Naive thymus-derived CD8-positive, alpha-beta T cell (primary cell): ENCODE measurements at regions not wholly inside any gene's neighbourhood (a gene's known extent, or its start where the extent isn't known, plus 50 kb on each side); places are given as distances from the start of the nearest gene placed in this dataset.
A peak's percentile ranks its signal among the peaks of the same experiment; 100 is the strongest.

ENCODE experiments used
- ATAC-seq, 2 donors: fragments of 150-1000 bp; cut with Tn5 transposase in 1 of 2; sonication (Bioruptor Pico), chemical (Tn5 transposase) in 1 of 2; 1 replicate in 1 of 2; 2 replicates in 1 of 2; pipeline ENCODE4 v1.10.0; 2021; ENCODE audit warnings: mild to moderate bottlenecking in 2 of 2, moderate library complexity in 2 of 2
- POLR2A ChIA-PET: fragments of 350-600 bp; sonication (Branson Sonifier 250); formaldehyde crosslinking; loops from one replicate; lab custom pipeline; 2021; ENCODE audit warnings: antibody characterized with exemption; lab: Charles Lee
- DNase-seq, 10 donors: peaks; one replicate each; pipeline versions ENCODE4 v3.0.0 to v3.0.0-alpha.2; 2020 to 2022
- H3K27ac Mint-ChIP-seq, 10 donors: one replicate each; pipeline ENCODE4 v1.8.0; 2020 to 2022; ENCODE audit warnings: mild to moderate bottlenecking in 10 of 10, mixed read lengths in 10 of 10, moderate library complexity in 4 of 10, inconsistent platforms in 1 of 10
- H3K27me3 Mint-ChIP-seq, 5 donors: one replicate each; pipeline ENCODE4 v1.8.0; 2021 to 2022; ENCODE audit warnings: mixed read lengths in 5 of 5
- H3K36me3 Mint-ChIP-seq, 3 donors: one replicate each; pipeline ENCODE4 v1.8.0; 2020 to 2022; ENCODE audit warnings: mixed read lengths in 3 of 3, mild to moderate bottlenecking in 2 of 3, inconsistent platforms in 1 of 3
- H3K4me1 Mint-ChIP-seq, 4 donors: one replicate each; pipeline ENCODE4 v1.8.0; 2021 to 2022; ENCODE audit warnings: mixed read lengths in 4 of 4
- H3K4me3 Mint-ChIP-seq, 10 donors: one replicate each; pipeline ENCODE4 v1.8.0; 2020 to 2022; ENCODE audit warnings: mild to moderate bottlenecking in 10 of 10, mixed read lengths in 10 of 10, moderate library complexity in 6 of 10, inconsistent platforms in 1 of 10
- H3K9me3 Mint-ChIP-seq, 9 donors: one replicate each; pipeline ENCODE4 v1.8.0; 2020 to 2022; ENCODE audit warnings: mixed read lengths in 9 of 9, mild to moderate bottlenecking in 3 of 9, inconsistent platforms in 1 of 9, moderate library complexity in 1 of 9

GRCh38 chr7:28343462-28343861, 68.9 kb upstream of the CREB5 start:
- Mint-ChIP-seq H3K9me3 (peaks cover 0 to 2% (median 0%) of the 10 kb centered on the region in 9 donors), H3K4me1 (no peaks in the 10 kb centered on the region), H3K36me3 (no peaks in the 10 kb centered on the region), H3K27me3 (peaks cover 0 to 11% (median 0%) of the 10 kb centered on the region in 5 donors), H3K27ac (no peak overlapping the region), H3K4me3 (no peak overlapping the region)
- DNase-seq (no peak), ATAC-seq (no peak)
- POLR2A ChIA-PET, result no interaction called here

GRCh38 chr7:28346256-28346655, 66.1 kb upstream of the CREB5 start:
- peaks cover 0 to 2% (median 0%) of the 10 kb centered on the region in 9 donors for H3K9me3 Mint-ChIP-seq
- no peaks in the 10 kb centered on the region for H3K4me1 Mint-ChIP-seq
- H3K27ac Mint-ChIP-seq, result no peak overlapping the region
- H3K27me3 Mint-ChIP-seq, result peaks cover 0 to 11% (median 3%) of the 10 kb centered on the region in 5 donors
- POLR2A ChIA-PET, result no interaction called here
- no peak overlapping the region for H3K4me3 Mint-ChIP-seq
- DNase-seq, result no peak
- ATAC-seq, result no peak
- H3K36me3 Mint-ChIP-seq, result no peaks in the 10 kb centered on the region

- Mint-ChIP-seq H3K9me3 (peaks cover 0 to 2% (median 0%) of the 10 kb centered on the region in 9 donors), H3K4me1 (no peaks in the 10 kb centered on the region), H3K36me3 (no peaks in the 10 kb centered on the region), H3K27me3 (peaks cover 0 to 11% (median 3%) of the 10 kb centered on the region in 5 donors), H3K27ac (no peak overlapping the region), H3K4me3 (no peak overlapping the region)
- POLR2A ChIA-PET, result no interaction called here
- DNase-seq (no peak), ATAC-seq (no peak)
Measured at GRCh38 chr7:28346676-28347363, 65.5 kb upstream of the CREB5 start.

GRCh38 chr7:28347475-28348318, 64.6 kb upstream of the CREB5 start:
- H3K4me3 Mint-ChIP-seq, result no peak overlapping the region
- no peaks in the 10 kb centered on the region for H3K36me3 Mint-ChIP-seq
- H3K9me3 Mint-ChIP-seq, result no peaks in the 10 kb centered on the region
- POLR2A ChIA-PET, result no interaction called here
- no peaks in the 10 kb centered on the region for H3K4me1 Mint-ChIP-seq
- H3K27ac Mint-ChIP-seq, result no peak overlapping the region
- H3K27me3 Mint-ChIP-seq, result peaks cover 0 to 11% (median 3%) of the 10 kb centered on the region in 5 donors
- ATAC-seq (no peak), DNase-seq (no peak)

- no peak overlapping the region for H3K27ac Mint-ChIP-seq
- no peaks in the 10 kb centered on the region for H3K9me3 Mint-ChIP-seq
- H3K4me1 Mint-ChIP-seq, result no peaks in the 10 kb centered on the region
- DNase-seq (no peak), ATAC-seq (no peak)
- H3K36me3 Mint-ChIP-seq, result no peaks in the 10 kb centered on the region
- H3K4me3 Mint-ChIP-seq, result no peak overlapping the region
- POLR2A ChIA-PET, result no interaction called here
- peaks cover 0 to 11% (median 3%) of the 10 kb centered on the region in 5 donors for H3K27me3 Mint-ChIP-seq
Measured at GRCh38 chr7:28348636-28349035, 63.7 kb upstream of the CREB5 start.

- ATAC-seq (no peak), DNase-seq (no peak)
- Mint-ChIP-seq H3K27me3 (peaks cover 0 to 11% (median 3%) of the 10 kb centered on the region in 5 donors), H3K4me1 (no peaks in the 10 kb centered on the region), H3K27ac (no peak overlapping the region), H3K36me3 (no peaks in the 10 kb centered on the region), H3K4me3 (no peak overlapping the region), H3K9me3 (no peaks in the 10 kb centered on the region)
- POLR2A ChIA-PET, result no interaction called here
Measured at GRCh38 chr7:28349637-28350036, 62.7 kb upstream of the CREB5 start.

- Mint-ChIP-seq H3K27ac (peak overlapping the region in 1 of 10 donors; percentile 56), H3K4me1 (no peaks in the 10 kb centered on the region), H3K9me3 (no peaks in the 10 kb centered on the region), H3K4me3 (no peak overlapping the region), H3K27me3 (peaks cover 0 to 6% (median 3%) of the 10 kb centered on the region in 5 donors), H3K36me3 (no peaks in the 10 kb centered on the region)
- no peak for DNase-seq
- POLR2A ChIA-PET, result no interaction called here
- no peak for ATAC-seq
Measured at GRCh38 chr7:28350662-28351061, 61.7 kb upstream of the CREB5 start.

GRCh38 chr7:28351450-28351849, 60.9 kb upstream of the CREB5 start:
- ATAC-seq, result no peak
- POLR2A ChIA-PET, result no interaction called here

GRCh38 chr7:28354601-28355402, 57.5 kb upstream of the CREB5 start:
- Mint-ChIP-seq H3K36me3 (no peaks in the 10 kb centered on the region), H3K4me3 (no peak overlapping the region), H3K4me1 (no peaks in the 10 kb centered on the region), H3K27me3 (peaks cover 0 to 6% (median 2%) of the 10 kb centered on the region in 5 donors), H3K27ac (no peak overlapping the region), H3K9me3 (no peaks in the 10 kb centered on the region)
- DNase-seq (no peak), ATAC-seq (no peak)
- POLR2A ChIA-PET, result no interaction called here

More at GRCh38 chr7:28351450-28351849, 60.9 kb upstream of the CREB5 start:
- Mint-ChIP-seq H3K9me3 (no peaks in the 10 kb centered on the region), H3K36me3 (no peaks in the 10 kb centered on the region), H3K4me1 (no peaks in the 10 kb centered on the region), H3K4me3 (no peak overlapping the region), H3K27ac (no peak overlapping the region), H3K27me3 (peaks cover 0 to 6% (median 2%) of the 10 kb centered on the region in 5 donors)
- DNase-seq, result no peak

GRCh38 chr7:28355635-28356319, 56.5 kb upstream of the CREB5 start:
- H3K9me3 Mint-ChIP-seq, result no peaks in the 10 kb centered on the region
- no peaks in the 10 kb centered on the region for H3K4me1 Mint-ChIP-seq
- no peak for ATAC-seq
- H3K27ac Mint-ChIP-seq, result no peak overlapping the region
- POLR2A ChIA-PET, result no interaction called here
- peaks cover 0 to 3% (median 0%) of the 10 kb centered on the region in 5 donors for H3K27me3 Mint-ChIP-seq
- H3K4me3 Mint-ChIP-seq, result no peak overlapping the region
- no peaks in the 10 kb centered on the region for H3K36me3 Mint-ChIP-seq
- DNase-seq, result no peak

GRCh38 chr7:28356619-28357018, 55.7 kb upstream of the CREB5 start:
- no peaks in the 10 kb centered on the region for H3K36me3 Mint-ChIP-seq
- no peaks in the 10 kb centered on the region for H3K9me3 Mint-ChIP-seq
- no peak overlapping the region for H3K4me3 Mint-ChIP-seq

GRCh38 chr7:28358423-28358868, 53.9 kb upstream of the CREB5 start:
- Mint-ChIP-seq H3K4me1 (peaks cover 0 to 7% (median under 1%) of the 10 kb centered on the region in 4 donors), H3K27me3 (no peaks in the 10 kb centered on the region), H3K4me3 (no peak overlapping the region), H3K27ac (peak overlapping the region in 1 of 10 donors; percentile 15), H3K9me3 (no peaks in the 10 kb centered on the region), H3K36me3 (no peaks in the 10 kb centered on the region)
- POLR2A ChIA-PET, result no interaction called here
- no peak for ATAC-seq
- DNase-seq, result no peak

More at GRCh38 chr7:28356619-28357018, 55.7 kb upstream of the CREB5 start:
- DNase-seq, result no peak
- Mint-ChIP-seq H3K27ac (no peak overlapping the region), H3K4me1 (peaks cover 0 to under 1% (median 0%) of the 10 kb centered on the region in 4 donors), H3K27me3 (peaks cover 0 to 3% (median 0%) of the 10 kb centered on the region in 5 donors)
- POLR2A ChIA-PET, result no interaction called here
- ATAC-seq, result no peak
